A172 (cell line): ENCODE measurements at regions not wholly inside any gene's neighbourhood (a gene's known extent, or its start where the extent isn't known, plus 50 kb on each side); places are given as distances from the start of the nearest gene placed in this dataset.
"Not testable (repeated sequence)": the region's sequence is repeated elsewhere in the genome, so short reads cannot be mapped to it uniquely, and the experiment has no call there.

ENCODE experiments used
- DNase-seq: peaks from one replicate; pipeline ENCODE4 v3.0.0-alpha.2; 2015; ENCODE audit warnings: low spot score

- peak; percentile 22 for DNase-seq
These were observed 258.5 kb downstream of the PDCD6IP start for GRCh38 chr3:34056951-34057390.

- not testable (repeated sequence) for DNase-seq
These were observed 262.6 kb downstream of the PDCD6IP start for GRCh38 chr3:34060995-34061394.

GRCh38 chr3:34065901-34066300, 267.5 kb downstream of the PDCD6IP start:
- DNase-seq: no peak

DNA sequence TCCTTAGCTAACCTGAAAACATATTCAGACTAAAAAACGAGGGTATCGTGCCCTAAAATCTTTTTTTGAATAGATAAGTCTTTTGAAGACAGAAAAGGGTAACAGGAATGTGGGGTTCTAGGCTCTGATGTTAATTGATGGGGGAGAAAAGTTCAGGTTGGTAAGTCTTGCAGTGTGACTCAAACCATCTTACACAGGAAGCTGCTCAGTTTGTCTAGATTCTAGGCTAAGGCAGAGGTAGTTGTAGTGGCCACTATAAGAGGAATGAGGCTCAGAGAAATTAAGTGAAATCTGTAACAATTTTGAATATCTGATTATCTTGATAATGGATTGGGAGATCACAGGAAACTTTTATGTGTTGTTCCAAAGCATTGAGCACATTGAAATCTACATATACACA, 267.9 kb downstream of the PDCD6IP start:
- no peak for DNase-seq

DNA sequence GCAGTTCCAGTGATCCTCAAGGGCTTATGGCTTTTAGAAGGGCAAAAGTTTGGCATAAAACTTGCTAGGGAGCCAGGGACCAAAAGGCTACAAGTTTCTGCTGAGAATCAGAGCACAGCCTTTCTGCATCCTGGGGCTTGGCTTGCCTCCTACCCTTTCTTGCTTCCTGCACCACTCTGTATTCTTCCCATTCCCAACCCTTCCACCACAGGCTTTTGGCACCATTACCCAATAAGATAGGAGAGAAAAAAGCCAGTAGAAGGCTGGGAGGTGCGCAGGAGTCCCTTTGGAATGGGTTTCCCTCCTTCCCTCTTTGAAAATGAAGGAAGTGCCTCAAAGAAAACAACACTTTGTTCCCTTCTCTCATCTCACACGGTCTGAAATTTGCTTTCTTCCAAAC, 268.6 kb downstream of the PDCD6IP start:
- DNase-seq: no peak

DNA sequence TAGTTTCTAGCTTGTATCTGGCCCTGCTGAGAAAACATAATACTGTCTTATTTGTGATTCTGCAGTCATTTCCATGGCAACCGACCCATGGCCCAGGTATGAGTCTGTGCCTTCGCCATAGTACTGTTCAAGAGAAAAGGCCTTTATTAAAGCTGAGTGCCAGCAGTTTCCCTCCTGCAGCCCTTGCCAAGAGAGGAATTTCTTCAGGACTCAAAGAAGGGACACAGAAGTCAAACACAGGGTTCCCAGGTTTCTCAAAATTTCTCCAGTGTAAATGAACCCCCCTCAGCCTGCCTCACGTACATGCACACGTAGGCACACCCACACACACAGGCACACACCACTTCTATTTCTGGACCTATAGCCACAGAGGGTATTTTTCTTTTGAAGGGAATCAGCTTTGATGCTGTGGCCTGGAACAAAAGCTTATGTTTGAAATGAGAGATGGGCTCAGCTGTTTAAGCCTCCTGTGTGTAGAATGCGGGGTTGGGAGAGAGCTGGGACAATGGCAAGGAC, 269.2 kb downstream of the PDCD6IP start:
- no peak for DNase-seq

- DNase-seq: no peak
These were observed 270.1 kb downstream of the PDCD6IP start for GRCh38 chr3:34068505-34068904.

DNA sequence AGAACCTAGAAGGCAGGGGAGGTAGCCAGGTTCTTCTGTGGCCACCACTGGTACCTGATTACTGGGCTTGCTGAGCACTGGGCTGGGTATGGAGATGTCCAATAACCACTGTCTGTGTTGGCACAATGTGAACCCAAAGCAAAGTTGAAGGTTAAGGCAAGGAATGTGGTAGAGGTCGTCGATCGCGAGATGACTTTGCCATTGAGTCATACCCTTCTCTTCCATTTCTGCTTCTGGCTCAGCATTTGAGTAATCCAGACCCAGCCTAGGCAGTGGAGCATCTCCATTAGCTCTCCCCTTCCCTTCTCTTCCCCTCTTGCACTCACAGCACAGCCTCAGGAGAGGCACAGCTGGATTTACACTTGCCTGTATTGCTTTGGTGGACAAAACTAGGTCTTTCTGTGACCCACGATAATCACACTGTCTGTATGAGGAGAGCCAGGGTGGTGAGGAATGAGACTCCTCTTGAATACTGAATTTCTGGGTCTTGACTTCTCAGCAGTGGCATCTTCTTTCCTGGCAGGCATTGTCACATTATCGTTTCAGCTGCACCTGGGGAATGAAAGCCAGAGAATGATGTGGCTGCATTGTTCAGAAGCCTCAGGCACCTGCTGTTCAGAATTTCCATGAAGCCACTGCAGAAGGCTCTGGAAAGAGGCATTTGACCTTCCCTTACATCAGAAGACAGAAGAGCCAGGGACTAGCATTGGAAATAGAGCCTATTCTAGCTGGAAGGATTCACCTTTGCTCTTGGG, 272.6 kb downstream of the PDCD6IP start:
- no peak for DNase-seq

DNA sequence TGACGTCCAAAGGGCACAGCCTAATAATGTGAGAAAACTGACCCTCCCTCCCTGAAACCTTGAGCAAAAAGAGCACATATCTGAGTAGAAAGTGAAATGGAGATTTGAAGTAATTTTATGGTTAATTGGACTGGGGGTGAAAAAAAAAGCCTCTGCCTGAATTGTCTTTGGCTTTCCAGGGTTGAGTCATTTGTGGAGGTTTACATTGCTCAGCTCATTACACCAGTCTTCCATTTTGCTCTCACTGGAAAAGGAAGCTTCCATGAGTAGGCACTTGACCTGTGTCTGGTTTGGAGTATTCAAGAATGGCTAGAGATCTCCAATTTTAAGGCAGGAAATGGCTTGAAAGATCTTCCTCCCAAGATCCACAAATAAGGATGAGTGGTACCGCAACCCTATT, 273.9 kb downstream of the PDCD6IP start:
- no peak for DNase-seq

DNA sequence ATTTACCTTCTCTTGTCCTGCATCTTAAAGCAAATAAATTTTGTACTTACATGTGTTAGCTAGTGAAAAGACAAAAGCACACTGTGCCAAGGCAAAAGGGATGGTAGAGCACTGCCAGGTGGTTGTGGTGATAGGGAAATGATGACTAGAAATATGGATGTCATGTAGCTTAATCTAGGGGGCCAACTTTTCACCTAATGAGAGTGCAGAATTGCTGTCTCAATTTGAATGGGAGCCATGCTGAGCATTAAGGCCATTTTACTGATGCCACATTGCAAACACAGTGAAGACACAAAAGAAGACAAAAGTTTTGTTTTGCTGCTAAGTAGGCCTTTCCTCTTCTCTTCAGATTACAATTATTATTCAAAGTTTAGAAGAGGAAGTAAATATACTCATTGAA, 274.7 kb downstream of the PDCD6IP start:
- DNase-seq: no peak

- no peak for DNase-seq
These were observed 275.5 kb downstream of the PDCD6IP start for GRCh38 chr3:34073961-34074360.

GRCh38 chr3:34075975-34076374, 277.5 kb downstream of the PDCD6IP start:
- no peak for DNase-seq

- DNase-seq: no peak
These were observed 279.2 kb downstream of the PDCD6IP start for GRCh38 chr3:34077417-34078195.

DNA sequence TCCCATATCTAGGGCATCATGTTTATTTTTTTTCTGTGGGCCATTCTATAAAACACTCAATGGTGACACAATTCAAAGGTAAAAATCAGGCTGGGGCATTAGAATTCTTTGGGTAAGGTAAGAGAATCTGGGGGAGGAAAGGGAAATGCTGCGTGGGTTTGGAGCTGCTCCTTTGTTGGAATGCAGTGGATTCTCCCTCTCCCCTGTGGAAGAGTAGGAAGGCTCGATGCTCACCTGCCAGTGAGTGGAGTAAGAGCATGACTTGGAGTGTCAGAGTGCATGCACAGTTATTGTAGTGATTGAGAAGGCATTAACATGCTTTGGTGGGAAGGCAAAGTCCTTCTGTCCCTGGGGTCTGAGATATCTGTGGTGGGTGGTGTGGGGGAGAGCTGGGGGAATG, 280.0 kb downstream of the PDCD6IP start:
- no peak for DNase-seq

DNA sequence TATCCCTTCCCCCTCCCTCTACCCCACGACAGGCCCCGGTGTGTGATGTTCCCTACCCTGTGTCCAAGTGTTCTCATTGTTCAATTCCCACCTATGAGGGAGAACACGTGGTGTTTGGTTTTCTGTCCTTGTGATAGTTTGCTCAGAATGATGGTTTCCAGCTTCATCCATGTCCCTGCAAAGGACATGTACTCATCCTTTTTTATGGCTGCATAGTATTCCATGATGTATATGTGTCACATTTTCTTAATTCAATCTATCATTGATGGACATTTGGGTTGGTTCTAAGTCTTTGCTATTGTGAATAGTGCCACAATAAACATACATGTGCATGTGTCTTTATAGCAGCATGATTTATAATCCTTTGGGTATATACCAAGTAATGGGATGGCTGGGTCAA, 281.4 kb downstream of the PDCD6IP start:
- DNase-seq: not testable (repeated sequence)

DNA sequence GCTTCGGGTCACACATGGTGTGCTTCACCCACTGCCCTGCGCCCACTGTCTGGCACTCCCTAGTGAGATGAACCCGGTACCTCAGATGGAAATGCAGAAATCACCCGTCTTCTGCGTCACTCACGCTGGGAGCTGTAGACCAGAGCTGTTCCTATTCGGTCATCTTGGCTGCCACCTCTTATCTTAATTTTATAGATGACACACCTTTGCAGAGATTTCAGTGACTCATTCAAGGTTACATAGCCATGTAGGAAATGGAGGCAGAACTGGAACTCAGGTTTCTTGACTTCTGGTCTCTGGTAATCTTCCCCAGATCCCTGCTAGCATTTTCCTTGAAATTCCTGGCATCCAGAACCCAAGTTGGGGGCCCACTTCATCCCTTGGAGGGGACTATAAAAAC, 291.9 kb downstream of the PDCD6IP start:
- DNase-seq: not testable (repeated sequence)

- DNase-seq: no peak
These were observed 292.4 kb downstream of the PDCD6IP start for GRCh38 chr3:34090876-34091275.

DNA sequence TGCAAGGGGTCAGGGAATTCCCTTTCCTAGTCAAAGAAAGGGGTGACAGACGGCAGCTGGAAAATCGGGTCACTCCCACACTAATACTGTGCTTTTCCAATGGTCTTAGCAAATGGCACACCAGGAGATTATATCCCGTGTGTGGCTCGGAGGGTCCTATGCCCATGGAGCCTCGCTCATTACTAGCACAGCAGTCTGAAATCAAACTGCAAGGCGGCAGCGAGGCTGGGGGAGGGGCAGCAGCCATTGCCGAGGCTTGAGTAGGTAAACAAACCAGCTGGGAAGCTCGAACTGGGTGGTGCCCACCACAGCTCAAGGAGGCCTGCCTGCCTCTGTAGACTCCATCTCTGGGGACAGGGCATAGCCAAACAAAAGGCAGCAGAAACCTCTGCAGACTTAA, 295.9 kb downstream of the PDCD6IP start:
- DNase-seq: not testable (repeated sequence)

DNA sequence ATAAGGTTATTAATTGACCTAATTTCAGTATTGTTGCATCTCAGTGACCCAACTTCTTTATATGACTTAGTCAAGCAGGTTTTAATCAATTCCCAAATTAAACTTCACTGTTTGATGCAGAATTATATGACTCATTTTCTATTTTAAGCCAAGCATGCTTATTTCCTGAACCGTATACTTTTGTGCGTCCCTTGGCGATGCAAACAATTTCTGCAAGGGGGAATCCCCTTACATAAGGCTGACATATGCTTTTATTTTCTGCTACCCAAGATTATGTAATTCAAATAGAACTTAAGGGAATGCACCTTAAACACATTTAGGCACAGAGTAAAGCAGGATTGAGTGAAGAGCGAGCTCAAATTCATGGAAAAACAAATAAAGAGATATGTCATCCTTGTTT, 303.9 kb downstream of the PDCD6IP start:
- no peak for DNase-seq

GRCh38 chr3:34106379-34106778, 307.9 kb downstream of the PDCD6IP start:
- no peak for DNase-seq

DNA sequence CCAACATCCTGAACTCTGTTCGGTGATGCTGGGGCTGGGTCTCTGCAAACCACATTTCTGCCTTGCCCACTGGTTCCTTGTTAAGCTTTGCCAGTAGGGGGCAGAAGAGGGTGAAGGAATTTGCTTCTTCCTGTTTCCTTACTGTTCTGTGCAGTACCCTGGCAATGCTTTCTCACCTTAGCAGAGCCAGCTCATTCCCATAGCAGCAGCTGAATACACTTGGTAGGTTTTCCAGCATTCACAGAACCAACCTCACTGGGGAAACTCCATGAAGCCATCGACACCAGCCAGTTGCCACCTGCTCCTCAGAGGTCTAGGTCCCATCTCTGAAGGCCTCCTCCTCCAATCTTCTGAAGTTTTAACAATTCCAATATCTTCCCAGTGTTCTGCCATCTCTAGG, 308.4 kb downstream of the PDCD6IP start:
- DNase-seq: peak; percentile 22

DNA sequence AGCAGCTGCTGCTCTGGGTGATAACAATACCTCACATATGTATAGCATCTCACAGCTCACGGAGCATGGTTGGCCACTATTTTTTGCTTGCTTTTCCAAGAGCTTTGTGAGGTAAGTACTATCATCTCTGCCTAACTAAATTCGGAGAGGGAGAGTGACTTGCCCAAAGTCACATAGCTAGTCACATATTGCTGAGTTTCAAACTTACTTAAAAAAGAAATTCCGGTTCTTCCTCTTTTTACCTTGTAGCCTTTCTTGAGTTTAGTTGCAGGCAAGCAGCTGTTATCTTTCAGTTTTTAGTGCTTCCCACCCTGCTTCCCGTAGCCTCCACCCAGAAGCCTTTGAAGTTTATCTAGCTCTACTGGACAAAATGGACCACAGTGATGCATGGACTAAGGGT, 309.2 kb downstream of the PDCD6IP start:
- DNase-seq: no peak

DNA sequence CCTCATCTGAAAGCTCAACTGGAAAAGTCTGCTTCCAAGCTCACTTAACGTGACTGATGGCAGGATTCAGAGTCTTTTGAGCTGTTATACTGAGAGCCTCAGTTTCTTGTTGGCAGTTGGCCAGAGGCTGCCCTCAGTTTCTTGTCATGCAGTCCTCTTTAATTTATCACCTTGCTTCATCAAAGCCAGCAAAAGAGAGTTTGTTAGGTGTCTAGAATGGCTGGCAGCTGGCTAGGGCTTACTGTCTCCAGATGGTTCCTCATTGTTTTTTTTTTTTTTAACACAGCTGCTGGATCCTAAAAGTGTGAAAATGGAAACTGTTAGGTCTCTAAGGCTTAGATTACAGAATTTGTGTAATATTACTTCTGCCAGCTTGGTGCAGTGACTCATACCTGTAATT, 310.6 kb downstream of the PDCD6IP start:
- DNase-seq: no peak
